NCI-H2081 (cell line): ENCODE measurements at regions not wholly inside any gene's neighbourhood (a gene's known extent, or its start where the extent isn't known, plus 50 kb on each side); places are given as distances from the start of the nearest gene placed in this dataset.
"Not testable (repeated sequence)": the region's sequence is repeated elsewhere in the genome, so short reads cannot be mapped to it uniquely, and the experiment has no call there.

Experiments
- DNase-seq, 2 experiments: peaks; one replicate each; lab custom pipeline; 2025; lab: John Stamatoyannopoulos, UW

DNA sequence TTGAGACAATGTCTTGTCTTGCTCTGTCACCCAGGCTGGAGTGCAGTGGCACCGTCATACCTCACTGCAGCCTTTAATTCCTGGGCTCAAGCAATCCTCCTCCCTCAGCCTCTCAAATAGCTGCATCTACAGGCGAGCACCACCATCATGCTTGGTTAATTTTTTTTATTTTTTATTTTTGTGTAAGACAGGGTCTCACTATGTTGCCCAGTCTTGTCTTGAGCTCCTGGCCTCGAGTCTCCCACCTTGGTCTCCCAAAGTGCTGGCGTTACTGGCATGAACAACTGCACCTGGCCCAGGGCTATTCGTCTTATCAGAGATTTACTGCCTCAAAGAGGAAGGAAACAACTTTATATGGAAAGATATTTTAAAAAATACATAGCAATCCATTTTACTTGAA lies 102.8 kb upstream of the NUPR2 start:
- no peak for DNase-seq

- DNase-seq, result no peak
Measured at GRCh38 chr7:56218510-56218909, 102.3 kb upstream of the NUPR2 start.

GRCh38 chr7:56213574-56213973 lies 97.4 kb upstream of the NUPR2 start:
- DNase-seq, result no peak

DNA sequence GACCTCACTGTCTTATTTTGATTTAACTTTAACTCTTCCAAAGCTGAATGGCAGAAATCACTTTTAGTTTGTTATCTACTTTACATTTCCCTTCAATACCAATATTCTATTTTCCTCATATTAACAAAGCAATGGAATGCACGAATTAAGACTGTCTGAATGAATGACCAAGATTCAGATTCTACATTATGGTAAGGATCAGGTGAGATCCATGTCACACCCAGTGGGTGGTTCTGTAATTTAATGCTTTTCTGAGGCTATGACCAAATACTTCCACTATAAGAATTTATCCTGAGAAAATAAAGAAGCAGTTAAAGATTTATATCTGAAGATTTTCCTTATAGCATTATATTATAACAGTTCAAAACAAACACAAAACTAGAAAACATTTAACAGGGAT lies 90.2 kb upstream of the NUPR2 start:
- no peak for DNase-seq

GRCh38 chr7:56199639-56200038 lies 83.4 kb upstream of the NUPR2 start:
- no peak for DNase-seq

- not testable (repeated sequence) for DNase-seq
Measured at GRCh38 chr7:56196195-56196594, 80.0 kb upstream of the NUPR2 start.

DNA sequence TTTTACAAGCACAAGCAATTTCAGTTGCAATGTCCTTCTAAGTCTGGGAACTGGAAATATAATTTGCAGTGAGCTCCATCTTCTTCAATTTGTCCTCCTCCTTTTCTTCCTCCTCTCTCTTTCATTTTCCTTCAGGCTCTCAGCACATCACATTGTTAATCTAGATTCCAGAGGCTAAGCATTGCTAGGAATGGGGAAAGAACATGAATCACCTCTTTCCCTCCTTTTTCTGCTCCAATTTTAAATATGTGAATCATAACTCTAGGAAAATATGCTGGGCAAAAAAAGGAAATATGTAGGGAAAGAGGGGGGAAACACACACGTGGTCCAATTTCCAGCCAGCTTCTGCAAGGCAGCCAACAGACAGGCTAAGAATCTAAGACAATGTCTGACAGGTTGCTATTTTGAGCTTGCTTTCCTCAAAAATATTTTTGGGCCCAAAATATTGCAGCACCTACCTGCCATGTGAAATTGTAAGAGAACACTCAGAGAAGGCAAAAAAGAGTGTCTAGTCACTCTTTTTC lies 72.7 kb upstream of the NUPR2 start:
- DNase-seq, result no peak

GRCh38 chr7:56188376-56188775 lies 72.2 kb upstream of the NUPR2 start:
- DNase-seq, result no peak

DNA sequence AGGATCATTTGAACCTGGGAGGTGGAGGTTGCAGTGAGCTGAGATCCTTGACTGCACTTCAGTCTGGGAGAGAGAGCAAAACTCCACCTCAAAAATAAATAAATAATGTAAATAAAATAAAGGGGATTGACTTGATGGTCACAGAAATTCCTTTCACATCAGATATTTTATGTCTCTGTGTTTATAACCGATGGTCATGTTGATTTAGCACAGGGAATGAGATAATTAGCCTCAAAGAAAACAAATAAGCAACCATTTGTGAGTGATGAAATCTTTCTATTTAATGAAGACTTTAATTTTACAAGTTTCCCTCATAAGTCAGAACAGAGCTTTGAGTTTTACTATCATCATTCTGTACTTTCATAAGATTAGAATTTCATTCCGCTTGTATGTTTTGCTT lies 64.8 kb upstream of the NUPR2 start:
- no peak for DNase-seq

GRCh38 chr7:56175771-56176170 lies 59.6 kb upstream of the NUPR2 start:
- no peak for DNase-seq

- DNase-seq, result no peak
Measured at GRCh38 chr7:56174875-56175760, 58.9 kb upstream of the NUPR2 start.

GRCh38 chr7:56174346-56174874 lies 58.2 kb upstream of the NUPR2 start:
- no peak for DNase-seq
